ENCODE measurements at regions not wholly inside any gene's neighbourhood (a gene's known extent, or its start where the extent isn't known, plus 50 kb on each side); places are given as distances from the start of the nearest gene placed in this dataset.
"Not testable (repeated sequence)": the region's sequence is repeated elsewhere in the genome, so short reads cannot be mapped to it uniquely, and the experiment has no call there.

DNA sequence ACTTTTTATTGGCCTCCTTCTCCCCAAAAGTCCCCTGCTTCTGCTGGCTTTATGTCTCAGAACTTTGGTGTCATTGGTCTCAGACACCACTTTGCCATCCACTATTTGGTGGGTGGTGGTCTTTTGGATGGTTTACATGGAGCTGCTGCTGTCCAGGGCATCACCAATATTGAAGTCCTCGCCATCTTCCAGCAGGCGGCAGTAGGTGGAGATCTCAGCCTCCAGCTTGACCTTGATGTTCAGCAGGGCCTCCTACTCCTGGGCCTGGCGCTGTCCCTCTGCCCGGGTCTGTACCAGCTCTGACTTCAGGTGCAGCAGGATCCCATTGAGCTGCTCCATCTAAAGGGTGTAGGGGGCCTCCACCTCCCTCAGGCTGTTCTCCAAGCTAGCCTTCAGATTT lies 148.4 kb upstream of the FOXA2 start:
- DNase-seq (ENCODE audit: low read depth in 4 of 4, low spot score in 3 of 4) = no peak

DNA sequence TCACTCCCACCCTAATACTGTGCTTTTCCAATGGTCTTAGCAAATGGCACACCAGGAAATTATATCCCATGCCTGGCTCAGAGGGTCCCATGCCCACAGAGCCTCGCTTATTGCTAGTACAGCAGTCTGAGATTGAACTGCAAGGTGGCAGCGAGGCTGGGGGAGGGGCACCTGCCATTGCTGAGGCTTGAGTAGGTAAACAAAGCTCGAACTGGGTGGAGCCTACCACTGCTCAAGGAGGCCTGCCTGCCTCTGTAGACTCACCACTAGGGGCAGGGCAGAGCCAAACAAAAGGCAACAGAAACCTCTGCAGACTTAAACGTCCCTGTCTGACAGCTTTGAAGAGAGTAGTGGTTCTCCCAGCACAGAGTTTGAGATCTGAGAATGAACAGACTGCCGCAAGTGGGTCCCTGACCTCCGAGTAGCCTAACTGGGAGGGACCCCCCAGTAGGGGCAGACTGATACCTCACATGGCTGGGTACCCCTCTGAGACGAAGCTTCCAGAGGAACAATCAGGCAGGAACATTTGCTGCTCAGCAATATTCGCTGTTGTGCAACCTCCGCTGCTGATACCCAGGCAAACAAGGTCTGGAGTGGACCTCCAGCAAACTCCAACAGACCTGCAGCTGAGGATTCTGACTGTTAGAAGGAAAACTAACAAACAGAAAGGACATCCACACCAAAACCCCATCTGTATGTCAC lies 150.7 kb upstream of the FOXA2 start:
- not testable (repeated sequence) for DNase-seq (ENCODE audit: low read depth in 4 of 4, low spot score in 3 of 4)

DNA sequence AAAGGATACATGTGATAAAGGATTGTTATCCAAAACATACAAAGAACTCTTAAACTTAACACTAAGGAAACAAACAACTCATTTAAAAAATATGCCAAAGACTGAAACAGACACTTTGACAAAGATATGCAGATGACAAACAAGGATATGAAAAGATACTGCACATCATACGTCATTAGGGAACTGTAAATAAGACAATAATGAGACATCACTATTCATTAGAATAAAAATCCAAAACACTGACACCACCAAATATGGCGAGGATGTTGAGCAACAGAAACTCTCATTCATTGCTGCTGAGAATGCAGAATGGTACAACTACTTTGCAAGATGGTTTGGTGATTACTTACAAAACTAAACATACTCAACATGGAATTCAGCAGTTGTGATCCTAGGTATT lies 156.5 kb upstream of the FOXA2 start:
- no peak for DNase-seq (ENCODE audit: low read depth in 4 of 4, low spot score in 3 of 4)

- no peak for DNase-seq (ENCODE audit: low read depth in 4 of 4, low spot score in 3 of 4)
Observed at GRCh38 chr20:22744341-22745193, 160.2 kb upstream of the FOXA2 start.

DNA sequence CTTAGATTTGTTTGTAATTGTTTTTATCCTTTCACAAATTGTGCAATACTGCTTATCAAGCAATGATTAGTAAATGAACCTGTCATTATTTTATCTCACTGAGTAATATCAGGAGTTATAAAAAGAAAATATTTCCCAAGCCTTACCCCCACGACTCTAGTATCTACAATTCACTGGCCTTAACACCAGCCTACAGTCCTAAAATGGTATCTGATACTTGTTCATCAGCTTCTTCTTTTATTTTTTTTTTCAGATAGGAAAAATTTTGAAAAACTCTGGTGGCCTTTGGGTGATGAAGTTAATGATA lies 160.8 kb upstream of the FOXA2 start:
- no peak for DNase-seq (ENCODE audit: low read depth in 4 of 4, low spot score in 3 of 4)

- DNase-seq (ENCODE audit: low read depth in 4 of 4, low spot score in 3 of 4) = no peak
Observed at GRCh38 chr20:22746957-22747356, 162.6 kb upstream of the FOXA2 start.

DNA sequence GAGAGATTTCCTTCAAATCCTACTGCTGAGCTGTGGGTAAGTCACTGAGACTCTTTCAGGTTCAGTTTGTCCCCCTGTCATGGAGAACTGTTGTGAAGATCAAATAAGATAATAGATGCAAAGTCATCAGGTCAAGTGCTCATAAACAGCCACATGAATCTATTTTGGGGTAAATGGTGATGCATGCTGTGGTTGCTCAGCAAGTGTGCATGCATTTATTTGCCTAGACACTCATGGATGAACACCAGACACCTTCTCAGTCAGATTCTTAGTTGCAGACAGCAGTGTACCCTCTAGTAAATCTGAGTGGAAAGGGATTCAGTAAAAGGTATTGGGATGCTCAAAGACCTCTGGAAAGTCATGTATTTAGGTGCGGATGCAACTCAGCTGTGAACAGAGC lies 168.0 kb upstream of the FOXA2 start:
- DNase-seq (ENCODE audit: low read depth in 4 of 4, low spot score in 3 of 4) = no peak

DNA sequence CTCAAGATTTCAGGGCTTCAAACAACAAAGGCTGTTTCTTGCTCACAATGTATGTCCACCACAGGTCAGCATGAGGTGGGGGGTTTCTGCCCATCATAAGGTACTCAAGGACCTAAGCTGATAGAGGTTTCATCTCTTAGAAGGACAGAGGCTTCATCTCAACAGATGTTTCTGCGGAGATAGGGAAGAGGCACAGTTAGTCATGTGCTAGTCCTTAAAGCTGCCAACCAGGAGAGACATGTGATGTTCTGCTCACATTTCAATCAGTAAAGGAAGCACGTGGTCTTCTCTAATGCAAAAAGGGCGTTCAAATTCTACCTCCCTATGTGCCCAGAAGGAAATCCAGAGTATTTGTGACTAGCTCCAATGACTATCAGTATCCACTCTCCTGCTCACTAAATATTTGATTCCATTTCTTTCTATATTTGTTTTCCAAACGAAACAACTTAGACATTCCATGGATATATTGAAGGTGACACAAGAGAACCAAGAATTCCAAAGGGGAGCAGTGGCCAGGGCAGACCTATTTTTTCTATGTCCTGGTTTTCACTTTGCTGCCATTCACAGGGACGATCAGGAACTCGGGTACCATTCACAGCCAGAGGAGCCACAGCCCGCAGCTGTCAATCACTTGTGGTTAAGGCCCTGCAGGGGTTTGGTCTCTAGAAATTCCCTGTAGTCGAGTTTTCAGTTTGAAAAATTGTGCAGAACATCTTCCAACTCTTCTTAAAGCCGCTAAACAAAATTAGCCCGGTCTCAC lies 173.2 kb upstream of the FOXA2 start:
- DNase-seq (ENCODE audit: low read depth in 4 of 4, low spot score in 3 of 4) = no peak

- DNase-seq (ENCODE audit: low read depth in 4 of 4, low spot score in 3 of 4) = no peak
Observed at GRCh38 chr20:22758815-22759214, 174.4 kb upstream of the FOXA2 start.

DNA sequence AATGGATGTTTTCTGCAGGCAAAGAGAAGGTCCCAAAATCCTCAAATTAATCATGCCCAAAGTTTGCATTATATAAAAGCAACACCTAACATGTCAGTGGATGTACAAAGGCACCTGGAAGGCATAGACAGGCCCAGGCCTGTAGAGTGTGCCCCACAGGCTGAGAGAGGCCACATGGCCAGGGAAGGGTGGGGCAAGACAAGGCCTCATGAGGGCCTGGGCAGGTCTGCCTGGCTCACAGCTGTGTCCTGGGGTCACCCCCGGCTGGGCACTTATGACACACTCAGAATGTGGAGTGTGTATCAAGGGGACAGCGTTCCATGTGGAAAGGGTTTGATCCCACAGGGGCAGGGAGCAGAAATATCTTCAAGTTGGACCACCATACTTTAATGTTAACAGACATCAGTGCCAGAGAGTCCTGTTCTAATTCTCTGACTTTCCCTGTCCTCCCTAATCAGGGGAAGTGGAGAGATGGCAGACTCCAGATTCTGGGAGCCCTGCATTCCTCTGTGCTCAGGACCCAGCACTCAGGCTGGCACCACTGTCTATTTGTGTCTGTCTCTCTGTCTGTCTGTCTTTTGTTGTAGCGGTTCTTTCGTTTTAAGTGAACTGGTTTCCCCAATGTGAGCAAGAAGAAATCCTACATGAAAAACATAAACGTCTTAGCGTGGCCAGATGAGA lies 178.3 kb upstream of the FOXA2 start:
- DNase-seq (ENCODE audit: low read depth in 4 of 4, low spot score in 3 of 4) = no peak

GRCh38 chr20:22763257-22763906 lies 179.0 kb upstream of the FOXA2 start:
- no peak for DNase-seq (ENCODE audit: low read depth in 4 of 4, low spot score in 3 of 4)

DNA sequence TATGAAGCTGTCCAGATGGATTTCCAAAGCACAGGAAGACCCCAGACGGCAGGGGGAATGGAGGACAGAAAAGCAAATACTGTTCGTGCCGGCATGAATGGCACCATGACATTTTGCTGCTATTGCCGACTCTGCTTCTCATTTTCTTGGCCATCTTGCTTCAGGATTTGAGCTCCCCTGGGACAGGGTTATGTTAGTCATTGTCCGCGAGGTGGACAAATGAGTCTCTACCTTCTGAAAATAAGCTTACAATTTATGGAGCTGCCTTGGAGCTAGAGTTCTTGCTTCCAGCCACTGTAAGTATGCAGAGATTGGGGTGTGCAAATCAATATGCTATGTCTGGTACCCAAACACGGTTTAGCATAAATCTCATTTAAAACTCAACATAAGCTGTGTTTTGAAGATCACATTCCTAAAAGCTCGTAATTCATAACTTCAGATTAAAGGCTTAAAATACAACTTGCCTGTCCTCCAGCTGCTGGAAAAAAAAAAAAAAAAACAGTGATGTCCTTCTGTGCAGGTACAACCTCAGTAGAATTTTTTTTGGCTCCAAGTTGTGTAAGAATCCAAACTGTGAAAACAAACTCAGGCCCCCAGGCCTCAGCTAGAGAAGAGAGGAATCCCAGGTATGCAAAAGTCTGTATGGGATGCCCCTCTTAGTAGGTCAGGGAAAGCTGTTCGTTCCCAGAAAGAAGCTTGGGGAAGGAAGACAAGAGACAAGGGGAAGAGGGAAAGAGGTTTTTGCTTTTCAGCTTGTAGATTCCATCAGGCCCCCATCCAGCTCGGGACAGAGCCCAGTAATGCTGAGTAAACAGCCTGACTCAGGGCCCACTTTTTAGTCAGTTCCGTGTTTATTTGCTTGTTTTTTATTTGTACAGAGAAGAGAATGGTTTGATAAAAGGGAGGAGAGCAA lies 184.2 kb upstream of the FOXA2 start:
- DNase-seq (ENCODE audit: low read depth in 4 of 4, low spot score in 3 of 4) = no peak

GRCh38 chr20:22770241-22770800 lies 185.9 kb upstream of the FOXA2 start:
- DNase-seq (ENCODE audit: low read depth in 4 of 4, low spot score in 3 of 4) = no peak

DNA sequence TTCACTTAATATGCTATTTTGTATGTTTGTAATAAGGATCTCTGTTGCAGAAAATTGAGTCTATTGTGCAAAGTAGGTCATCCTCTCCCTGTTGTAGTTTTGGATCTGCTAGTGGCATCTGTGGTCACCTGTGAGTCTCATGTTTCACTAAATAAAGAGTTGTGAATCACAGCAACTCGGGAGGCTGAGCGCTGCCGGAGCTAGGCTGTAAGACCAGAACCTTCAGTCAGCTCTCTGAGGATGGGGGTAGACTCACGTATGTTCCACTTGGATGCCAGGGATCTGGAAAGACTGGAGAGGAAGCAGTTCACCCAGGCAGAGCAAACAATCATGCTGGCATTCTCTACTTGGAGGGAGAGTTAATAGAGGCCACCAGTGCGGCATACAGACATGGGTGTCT lies 187.3 kb upstream of the FOXA2 start:
- DNase-seq (ENCODE audit: low read depth in 4 of 4, low spot score in 3 of 4) = no peak

DNA sequence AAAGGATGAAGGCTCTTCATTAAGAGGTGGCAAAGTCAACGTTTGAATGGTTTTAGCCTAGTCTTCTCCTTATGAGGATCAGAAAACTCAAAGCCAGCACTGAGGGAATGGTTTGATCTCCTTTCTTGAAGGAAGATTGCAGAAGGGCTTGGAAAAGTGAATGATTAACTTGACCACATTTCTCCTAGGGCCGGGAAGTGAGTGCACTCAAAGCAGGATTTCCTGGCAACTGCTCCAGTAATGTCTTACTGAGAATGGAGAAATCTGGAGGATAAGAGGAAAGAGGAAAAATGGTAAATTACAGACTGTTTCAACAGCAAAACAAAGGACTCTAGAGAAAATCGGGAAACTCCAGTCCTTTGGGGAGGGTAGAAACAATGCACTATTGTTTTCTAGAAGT lies 189.0 kb upstream of the FOXA2 start:
- DNase-seq (ENCODE audit: low read depth in 4 of 4, low spot score in 3 of 4) = no peak

DNA sequence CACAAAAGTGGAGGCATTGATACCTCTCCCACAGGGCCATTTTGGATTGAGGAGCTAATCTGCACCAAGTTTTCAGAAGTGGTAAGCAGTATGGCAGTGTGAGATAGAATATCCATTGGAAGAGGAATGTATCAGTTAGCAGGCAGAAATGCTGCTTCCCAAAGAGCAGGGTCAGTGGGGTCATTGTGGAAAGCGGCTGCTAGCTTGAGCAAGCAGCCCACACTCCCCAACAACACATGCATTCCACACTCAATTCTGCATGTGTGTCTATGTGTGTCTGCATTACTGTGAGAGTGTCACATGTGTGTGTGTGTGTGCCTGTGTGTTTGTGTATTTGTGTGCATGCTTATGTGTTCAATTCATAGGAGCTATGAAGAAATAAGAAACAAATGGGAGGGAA lies 190.9 kb upstream of the FOXA2 start:
- no peak for DNase-seq (ENCODE audit: low read depth in 4 of 4, low spot score in 3 of 4)

GRCh38 chr20:22775671-22776139 lies 191.3 kb upstream of the FOXA2 start:
- no peak for DNase-seq (ENCODE audit: low read depth in 4 of 4, low spot score in 3 of 4)

GRCh38 chr20:22776369-22776768 lies 192.0 kb upstream of the FOXA2 start:
- no peak for DNase-seq (ENCODE audit: low read depth in 4 of 4, low spot score in 3 of 4)

- no peak for DNase-seq (ENCODE audit: low read depth in 4 of 4, low spot score in 3 of 4)
Observed at GRCh38 chr20:22779878-22780277, 195.5 kb upstream of the FOXA2 start.
